Neural progenitor cell (in vitro differentiated cells): ENCODE measurements at regions not wholly inside any gene's neighbourhood (a gene's known extent, or its start where the extent isn't known, plus 50 kb on each side); places are given as distances from the start of the nearest gene placed in this dataset.

Experiments used
- EZH2 ChIP-seq: fragments of 200-600 bp; sonication (generic); IDR thresholded peaks from 2 replicates; pipeline ENCODE4 v1.6.1; 2017; ENCODE audit warnings: antibody characterized with exemption, mild to moderate bottlenecking, moderate library complexity
- TF ChIP-seq, protein P1 (sequence below): fragments of 200-600 bp; sonication (generic); IDR thresholded peaks from 2 replicates; pipeline ENCODE4 v1.5.1; 2017; ENCODE audit warnings: antibody characterized with exemption, mild to moderate bottlenecking

- TF ChIP-seq, protein P1, sequence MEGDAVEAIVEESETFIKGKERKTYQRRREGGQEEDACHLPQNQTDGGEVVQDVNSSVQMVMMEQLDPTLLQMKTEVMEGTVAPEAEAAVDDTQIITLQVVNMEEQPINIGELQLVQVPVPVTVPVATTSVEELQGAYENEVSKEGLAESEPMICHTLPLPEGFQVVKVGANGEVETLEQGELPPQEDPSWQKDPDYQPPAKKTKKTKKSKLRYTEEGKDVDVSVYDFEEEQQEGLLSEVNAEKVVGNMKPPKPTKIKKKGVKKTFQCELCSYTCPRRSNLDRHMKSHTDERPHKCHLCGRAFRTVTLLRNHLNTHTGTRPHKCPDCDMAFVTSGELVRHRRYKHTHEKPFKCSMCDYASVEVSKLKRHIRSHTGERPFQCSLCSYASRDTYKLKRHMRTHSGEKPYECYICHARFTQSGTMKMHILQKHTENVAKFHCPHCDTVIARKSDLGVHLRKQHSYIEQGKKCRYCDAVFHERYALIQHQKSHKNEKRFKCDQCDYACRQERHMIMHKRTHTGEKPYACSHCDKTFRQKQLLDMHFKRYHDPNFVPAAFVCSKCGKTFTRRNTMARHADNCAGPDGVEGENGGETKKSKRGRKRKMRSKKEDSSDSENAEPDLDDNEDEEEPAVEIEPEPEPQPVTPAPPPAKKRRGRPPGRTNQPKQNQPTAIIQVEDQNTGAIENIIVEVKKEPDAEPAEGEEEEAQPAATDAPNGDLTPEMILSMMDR, result no peak
- TF ChIP-seq EZH2, result no peak
These were observed 50.4 kb upstream of the NOTCH1 start for GRCh38 chr9:136596217-136596616.
